ENCODE measurements at regions not wholly inside any gene's neighbourhood (a gene's known extent, or its start where the extent isn't known, plus 50 kb on each side); places are given as distances from the start of the nearest gene placed in this dataset.
A peak's percentile ranks its signal among the peaks of the same experiment; 100 is the strongest.

DNA sequence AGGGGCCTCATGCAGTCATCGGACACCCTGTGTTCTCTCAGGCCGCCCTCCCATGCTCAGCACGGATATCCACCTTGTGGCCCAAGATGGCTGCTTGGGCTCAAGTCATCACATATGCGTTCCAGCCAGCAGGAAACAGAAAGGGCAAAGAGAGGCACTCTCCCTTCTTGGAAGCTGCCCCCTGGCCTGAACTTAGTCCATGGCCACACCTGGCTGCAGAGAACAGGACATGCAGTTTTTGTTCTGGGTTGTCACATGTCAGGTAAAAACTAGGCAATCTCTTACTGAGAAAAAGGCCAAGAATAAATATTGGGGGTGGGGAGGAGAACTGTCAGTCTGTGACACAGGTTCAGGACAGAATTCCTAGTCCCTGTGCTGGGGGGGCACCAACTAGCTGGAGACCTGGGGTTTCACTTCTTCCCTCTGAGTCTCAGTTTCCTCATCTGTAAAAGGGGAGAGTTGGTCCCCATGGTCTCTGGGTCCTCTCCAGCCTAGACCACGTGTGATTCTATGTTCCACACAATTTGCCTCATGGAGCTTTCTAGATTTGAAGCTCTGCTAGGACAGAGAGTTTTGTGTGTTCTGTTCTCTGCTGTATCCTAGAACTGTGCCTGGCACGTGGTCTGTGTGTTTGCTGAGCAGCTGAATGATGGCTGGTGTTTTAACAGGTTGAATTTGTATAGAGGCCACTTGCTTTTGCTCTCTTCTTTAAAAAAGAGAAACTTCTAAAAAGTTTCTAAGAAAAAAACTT is 107.2 kb upstream of the ANO1 start:
- no peaks in the 10 kb centered on the region for H3K27me3 ChIP-seq (ENCODE audit: control insufficient read depth in 2 of 2, insufficient read depth in 2 of 2, low read length in 2 of 2)
- H3K27ac ChIP-seq (ENCODE audit: low read depth in 2 of 2, low read length in 2 of 2), result peak overlapping the region in 1 of 2 donors; percentile 74
- no peaks in the 10 kb centered on the region for H3K9me3 ChIP-seq (ENCODE audit: control insufficient read depth in 2 of 2, low read length in 2 of 2)
- no peaks in the 10 kb centered on the region for H3K36me3 ChIP-seq (ENCODE audit: control insufficient read depth in 2 of 2, insufficient read depth in 2 of 2, low read length in 2 of 2)
- H3K9ac ChIP-seq (ENCODE audit: low read depth in 1 of 2, low read length in 2 of 2), result no peak overlapping the region
- H3K4me1 ChIP-seq (ENCODE audit: control insufficient read depth in 2 of 2, insufficient read depth in 2 of 2, low read length in 2 of 2), result peaks cover 8 to 30% of the 10 kb centered on the region in 2 donors
- no peak overlapping the region for H3K4me3 ChIP-seq (ENCODE audit: low read length in 2 of 2)

DNA sequence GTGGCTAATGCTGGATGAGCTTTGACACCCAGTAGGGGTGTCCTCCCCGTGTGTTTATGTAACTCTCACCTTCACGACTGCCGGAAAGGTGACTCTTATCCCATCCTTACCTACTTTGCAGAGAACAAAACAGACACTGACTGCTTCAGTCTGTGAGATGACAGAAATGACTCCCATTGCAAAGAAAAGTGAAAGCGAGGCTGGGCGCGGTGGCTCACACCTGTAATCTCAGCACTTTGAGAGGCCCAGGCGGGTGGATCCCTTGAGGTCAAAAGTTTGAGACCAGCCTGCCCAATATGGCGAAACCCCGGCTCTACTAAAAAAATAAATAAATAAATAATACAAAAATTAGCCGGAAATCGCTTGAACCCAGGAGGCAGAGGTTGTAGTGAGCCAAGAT is 106.4 kb upstream of the ANO1 start:
- H3K9me3 ChIP-seq (ENCODE audit: control insufficient read depth in 2 of 2, low read length in 2 of 2), result no peaks in the 10 kb centered on the region
- no peaks in the 10 kb centered on the region for H3K27me3 ChIP-seq (ENCODE audit: control insufficient read depth in 2 of 2, insufficient read depth in 2 of 2, low read length in 2 of 2)
- peak overlapping the region; percentile 74 for H3K27ac ChIP-seq (ENCODE audit: low read depth in 2 of 2, low read length in 2 of 2)
- H3K9ac ChIP-seq (ENCODE audit: low read depth in 1 of 2, low read length in 2 of 2), result peak overlapping the region in 1 of 2 donors; percentile 27
- H3K4me1 ChIP-seq (ENCODE audit: control insufficient read depth in 2 of 2, insufficient read depth in 2 of 2, low read length in 2 of 2), result peaks cover 7 to 27% of the 10 kb centered on the region in 2 donors
- no peak overlapping the region for H3K4me3 ChIP-seq (ENCODE audit: low read length in 2 of 2)
- H3K36me3 ChIP-seq (ENCODE audit: control insufficient read depth in 2 of 2, insufficient read depth in 2 of 2, low read length in 2 of 2), result no peaks in the 10 kb centered on the region

DNA sequence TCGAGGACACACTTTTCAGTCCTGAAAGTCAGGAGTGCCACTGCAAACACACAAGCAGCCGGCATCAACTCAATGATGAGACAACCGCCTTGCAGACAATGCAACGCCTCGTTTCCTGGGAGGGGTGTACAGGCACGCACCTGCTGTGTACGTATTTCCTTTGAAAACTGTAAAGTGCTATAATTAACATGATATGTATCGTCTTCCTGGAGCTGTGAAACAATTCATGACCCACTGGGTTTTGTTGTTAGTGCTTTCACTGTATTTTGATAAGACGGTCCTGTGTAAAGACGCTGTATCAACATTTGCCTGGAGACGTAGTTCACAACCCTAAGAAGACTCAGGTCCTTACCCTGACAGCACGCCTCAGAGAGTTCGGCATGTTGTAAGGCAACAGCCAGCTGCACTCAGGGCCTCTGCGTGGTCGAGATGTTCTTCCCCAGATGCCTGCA is 105.7 kb upstream of the ANO1 start:
- Histone ChIP-seq H3K27ac (ENCODE audit: low read depth in 2 of 2, low read length in 2 of 2) (peak overlapping the region; percentile 74), H3K9ac (ENCODE audit: low read depth in 1 of 2, low read length in 2 of 2) (peak overlapping the region in 1 of 2 donors; percentile 46), H3K36me3 (ENCODE audit: control insufficient read depth in 2 of 2, insufficient read depth in 2 of 2, low read length in 2 of 2) (no peaks in the 10 kb centered on the region), H3K4me3 (ENCODE audit: low read length in 2 of 2) (peak overlapping the region in 1 of 2 donors; percentile 9), H3K4me1 (ENCODE audit: control insufficient read depth in 2 of 2, insufficient read depth in 2 of 2, low read length in 2 of 2) (peaks cover 7 to 27% of the 10 kb centered on the region in 2 donors), H3K9me3 (ENCODE audit: control insufficient read depth in 2 of 2, low read length in 2 of 2) (no peaks in the 10 kb centered on the region), H3K27me3 (ENCODE audit: control insufficient read depth in 2 of 2, insufficient read depth in 2 of 2, low read length in 2 of 2) (no peaks in the 10 kb centered on the region)

DNA sequence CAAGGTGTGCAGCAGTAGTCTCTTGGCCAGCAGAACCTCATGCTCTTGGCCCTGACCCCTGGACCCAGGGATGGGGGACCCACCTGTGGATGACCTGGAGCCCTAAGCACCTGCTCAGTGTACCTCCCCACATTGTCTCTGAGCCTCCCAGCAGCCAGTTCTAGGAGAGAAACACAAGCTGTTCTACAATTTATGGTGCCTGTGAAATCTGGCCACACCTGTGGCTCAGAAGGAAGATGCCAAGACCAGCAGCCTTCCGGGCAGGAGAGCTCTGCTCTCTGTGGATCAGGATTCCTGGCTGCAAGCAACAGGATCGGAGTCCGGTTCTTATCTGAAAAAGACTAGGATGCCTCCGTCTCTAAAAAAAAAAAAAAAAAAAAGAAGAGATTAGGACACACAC is 103.6 kb upstream of the ANO1 start:
- Histone ChIP-seq H3K36me3 (ENCODE audit: control insufficient read depth in 2 of 2, insufficient read depth in 2 of 2, low read length in 2 of 2) (no peaks in the 10 kb centered on the region), H3K27me3 (ENCODE audit: control insufficient read depth in 2 of 2, insufficient read depth in 2 of 2, low read length in 2 of 2) (no peaks in the 10 kb centered on the region), H3K9ac (ENCODE audit: low read depth in 1 of 2, low read length in 2 of 2) (no peak overlapping the region), H3K9me3 (ENCODE audit: control insufficient read depth in 2 of 2, low read length in 2 of 2) (no peaks in the 10 kb centered on the region), H3K27ac (ENCODE audit: low read depth in 2 of 2, low read length in 2 of 2) (peak overlapping the region in 1 of 2 donors; percentile 39), H3K4me3 (ENCODE audit: low read length in 2 of 2) (no peak overlapping the region), H3K4me1 (ENCODE audit: control insufficient read depth in 2 of 2, insufficient read depth in 2 of 2, low read length in 2 of 2) (peaks cover 7 to 23% of the 10 kb centered on the region in 2 donors)

DNA sequence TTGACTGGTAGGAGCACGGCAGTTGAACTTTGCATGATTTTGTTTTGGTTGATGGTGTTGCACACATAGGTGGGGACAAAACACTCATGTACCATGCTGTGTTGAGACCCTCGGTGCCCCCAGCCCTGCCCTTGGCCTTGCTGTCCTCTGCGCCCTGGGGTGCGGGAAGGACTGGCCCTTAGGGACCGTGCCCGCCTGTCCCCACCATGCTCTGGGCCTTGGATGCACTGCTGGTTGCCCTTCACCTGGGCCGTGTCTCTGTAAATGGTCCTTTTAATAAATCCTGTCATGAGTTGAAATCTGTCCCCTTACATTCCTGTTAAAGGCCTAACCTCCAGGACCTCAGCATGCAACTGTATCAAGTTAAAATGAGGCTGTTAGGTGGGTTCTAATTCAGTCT is 102.3 kb upstream of the ANO1 start:
- H3K27me3 ChIP-seq (ENCODE audit: control insufficient read depth in 2 of 2, insufficient read depth in 2 of 2, low read length in 2 of 2), result no peaks in the 10 kb centered on the region
- peaks cover 3 to 20% of the 10 kb centered on the region in 2 donors for H3K4me1 ChIP-seq (ENCODE audit: control insufficient read depth in 2 of 2, insufficient read depth in 2 of 2, low read length in 2 of 2)
- no peaks in the 10 kb centered on the region for H3K9me3 ChIP-seq (ENCODE audit: control insufficient read depth in 2 of 2, low read length in 2 of 2)
- no peak overlapping the region for H3K9ac ChIP-seq (ENCODE audit: low read depth in 1 of 2, low read length in 2 of 2)
- H3K4me3 ChIP-seq (ENCODE audit: low read length in 2 of 2), result no peak overlapping the region
- no peak overlapping the region for H3K27ac ChIP-seq (ENCODE audit: low read depth in 2 of 2, low read length in 2 of 2)
- H3K36me3 ChIP-seq (ENCODE audit: control insufficient read depth in 2 of 2, insufficient read depth in 2 of 2, low read length in 2 of 2), result no peaks in the 10 kb centered on the region

DNA sequence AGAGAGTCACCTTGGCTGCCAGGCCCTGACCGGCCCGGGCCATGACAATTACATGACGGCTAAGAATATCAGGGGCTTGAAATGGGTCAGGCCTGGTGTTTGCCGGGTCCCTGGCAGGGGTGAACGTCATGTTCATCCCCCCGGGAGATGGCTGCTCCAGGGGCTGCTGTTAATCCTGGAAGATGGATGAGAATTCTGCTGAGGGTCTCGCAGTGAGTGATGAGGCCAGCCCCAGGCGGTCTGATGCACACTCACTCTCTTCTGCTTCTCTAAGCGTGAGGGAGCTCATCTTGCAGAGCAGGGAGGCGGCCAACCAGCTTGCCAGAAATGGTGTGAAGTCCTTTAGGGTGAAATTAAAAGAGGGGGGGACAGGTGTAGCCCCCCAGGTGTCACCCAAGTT is 101.3 kb upstream of the ANO1 start:
- Histone ChIP-seq H3K27me3 (ENCODE audit: control insufficient read depth in 2 of 2, insufficient read depth in 2 of 2, low read length in 2 of 2) (no peaks in the 10 kb centered on the region), H3K9me3 (ENCODE audit: control insufficient read depth in 2 of 2, low read length in 2 of 2) (no peaks in the 10 kb centered on the region), H3K4me1 (ENCODE audit: control insufficient read depth in 2 of 2, insufficient read depth in 2 of 2, low read length in 2 of 2) (peaks cover 3 to 17% of the 10 kb centered on the region in 2 donors), H3K36me3 (ENCODE audit: control insufficient read depth in 2 of 2, insufficient read depth in 2 of 2, low read length in 2 of 2) (no peaks in the 10 kb centered on the region), H3K27ac (ENCODE audit: low read depth in 2 of 2, low read length in 2 of 2) (no peak overlapping the region), H3K4me3 (ENCODE audit: low read length in 2 of 2) (no peak overlapping the region), H3K9ac (ENCODE audit: low read depth in 1 of 2, low read length in 2 of 2) (no peak overlapping the region)

DNA sequence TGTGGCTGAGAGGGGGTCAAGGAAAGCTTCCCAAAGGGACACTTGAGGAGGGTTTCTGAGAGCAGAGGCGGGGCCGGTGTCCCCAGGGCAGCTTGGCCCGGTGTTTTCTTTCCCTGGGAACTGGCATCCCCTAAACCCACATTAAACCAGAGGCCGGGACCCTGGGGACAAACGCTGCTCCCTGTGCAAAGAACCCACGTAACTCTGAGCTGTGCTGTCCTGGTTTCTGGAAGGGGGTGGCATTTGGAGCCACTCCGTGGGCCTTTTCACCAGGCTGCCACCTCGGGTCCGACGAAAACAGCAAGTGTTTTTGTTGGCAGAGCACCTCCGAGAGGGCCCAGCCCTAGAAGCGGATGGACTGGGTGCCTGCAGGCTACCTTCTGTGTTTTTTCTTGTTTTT is 100.2 kb upstream of the ANO1 start:
- H3K27me3 ChIP-seq (ENCODE audit: control insufficient read depth in 2 of 2, insufficient read depth in 2 of 2, low read length in 2 of 2), result peaks cover 0 to 4% of the 10 kb centered on the region in 2 donors
- H3K4me1 ChIP-seq (ENCODE audit: control insufficient read depth in 2 of 2, insufficient read depth in 2 of 2, low read length in 2 of 2), result peaks cover 3 to 10% of the 10 kb centered on the region in 2 donors
- H3K36me3 ChIP-seq (ENCODE audit: control insufficient read depth in 2 of 2, insufficient read depth in 2 of 2, low read length in 2 of 2), result no peaks in the 10 kb centered on the region
- no peak overlapping the region for H3K9ac ChIP-seq (ENCODE audit: low read depth in 1 of 2, low read length in 2 of 2)
- no peak overlapping the region for H3K4me3 ChIP-seq (ENCODE audit: low read length in 2 of 2)
- no peak overlapping the region for H3K27ac ChIP-seq (ENCODE audit: low read depth in 2 of 2, low read length in 2 of 2)
- no peaks in the 10 kb centered on the region for H3K9me3 ChIP-seq (ENCODE audit: control insufficient read depth in 2 of 2, low read length in 2 of 2)

DNA sequence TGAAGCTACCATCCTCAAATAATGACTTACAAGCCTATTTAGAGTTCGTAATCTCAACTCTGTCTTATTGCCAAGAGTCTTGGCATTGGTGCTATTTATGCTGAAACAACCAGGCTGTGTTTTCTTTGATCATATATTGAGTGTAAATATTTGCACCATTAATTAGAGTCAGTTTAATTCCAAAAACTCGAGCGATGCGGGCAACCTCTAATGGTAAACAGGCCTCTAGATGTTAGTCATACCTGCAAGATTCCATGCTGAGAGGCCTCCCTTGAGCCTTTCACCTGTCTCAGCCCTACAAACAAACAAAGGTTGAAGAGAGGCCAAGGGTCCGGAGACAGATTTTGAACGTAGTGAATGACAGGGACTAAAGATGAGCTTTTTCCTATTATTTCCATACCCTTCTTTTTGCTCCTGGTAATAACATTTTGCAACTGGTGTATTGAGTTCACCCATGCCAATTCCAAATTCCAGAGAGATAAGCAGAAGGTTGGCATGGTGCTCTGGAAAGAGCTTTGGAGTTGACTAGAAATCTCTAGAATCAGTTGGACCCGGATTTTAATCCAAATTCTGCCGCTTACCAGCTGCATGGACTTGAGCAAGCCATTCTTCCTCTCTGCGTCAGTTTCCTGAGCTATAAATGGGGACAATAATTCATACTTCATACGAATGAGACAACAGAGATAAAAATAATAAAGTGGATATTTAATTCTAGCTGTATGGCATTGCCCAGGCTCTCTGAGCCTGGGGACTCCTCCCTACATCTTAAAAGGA is 99.1 kb upstream of the ANO1 start:
- Histone ChIP-seq H3K27me3 (ENCODE audit: control insufficient read depth in 2 of 2, insufficient read depth in 2 of 2, low read length in 2 of 2) (peaks cover 4 to 5% of the 10 kb centered on the region in 2 donors), H3K36me3 (ENCODE audit: control insufficient read depth in 2 of 2, insufficient read depth in 2 of 2, low read length in 2 of 2) (no peaks in the 10 kb centered on the region), H3K27ac (ENCODE audit: low read depth in 2 of 2, low read length in 2 of 2) (no peak overlapping the region), H3K4me3 (ENCODE audit: low read length in 2 of 2) (no peak overlapping the region), H3K9me3 (ENCODE audit: control insufficient read depth in 2 of 2, low read length in 2 of 2) (no peaks in the 10 kb centered on the region), H3K4me1 (ENCODE audit: control insufficient read depth in 2 of 2, insufficient read depth in 2 of 2, low read length in 2 of 2) (peaks cover 3 to 7% of the 10 kb centered on the region in 2 donors), H3K9ac (ENCODE audit: low read depth in 1 of 2, low read length in 2 of 2) (no peak overlapping the region)

DNA sequence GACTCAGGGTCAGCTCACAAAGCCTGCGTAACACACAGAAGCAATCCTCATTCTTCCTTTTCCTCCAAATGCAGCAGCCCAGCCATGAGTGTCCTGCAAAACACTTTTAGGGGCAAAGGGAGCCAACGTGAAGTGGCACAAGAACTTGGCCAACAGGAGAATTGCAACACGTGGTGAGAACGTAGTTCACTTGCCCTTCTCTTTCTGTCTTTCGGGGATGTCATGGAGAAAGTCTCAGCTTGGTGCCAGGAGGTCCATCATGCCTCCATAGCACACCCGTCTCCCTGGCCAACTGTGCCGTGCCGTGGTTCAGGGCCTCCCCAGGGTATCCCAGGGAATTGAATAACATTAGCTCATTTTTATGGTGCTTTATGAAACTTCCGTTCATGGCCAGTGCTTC is 98.5 kb upstream of the ANO1 start:
- Histone ChIP-seq H3K4me3 (ENCODE audit: low read length in 2 of 2) (no peak overlapping the region), H3K4me1 (ENCODE audit: control insufficient read depth in 2 of 2, insufficient read depth in 2 of 2, low read length in 2 of 2) (peaks cover 0 to 5% of the 10 kb centered on the region in 2 donors), H3K9me3 (ENCODE audit: control insufficient read depth in 2 of 2, low read length in 2 of 2) (no peaks in the 10 kb centered on the region), H3K27ac (ENCODE audit: low read depth in 2 of 2, low read length in 2 of 2) (no peak overlapping the region), H3K36me3 (ENCODE audit: control insufficient read depth in 2 of 2, insufficient read depth in 2 of 2, low read length in 2 of 2) (no peaks in the 10 kb centered on the region), H3K27me3 (ENCODE audit: control insufficient read depth in 2 of 2, insufficient read depth in 2 of 2, low read length in 2 of 2) (peaks cover 4 to 7% of the 10 kb centered on the region in 2 donors), H3K9ac (ENCODE audit: low read depth in 1 of 2, low read length in 2 of 2) (no peak overlapping the region)

DNA sequence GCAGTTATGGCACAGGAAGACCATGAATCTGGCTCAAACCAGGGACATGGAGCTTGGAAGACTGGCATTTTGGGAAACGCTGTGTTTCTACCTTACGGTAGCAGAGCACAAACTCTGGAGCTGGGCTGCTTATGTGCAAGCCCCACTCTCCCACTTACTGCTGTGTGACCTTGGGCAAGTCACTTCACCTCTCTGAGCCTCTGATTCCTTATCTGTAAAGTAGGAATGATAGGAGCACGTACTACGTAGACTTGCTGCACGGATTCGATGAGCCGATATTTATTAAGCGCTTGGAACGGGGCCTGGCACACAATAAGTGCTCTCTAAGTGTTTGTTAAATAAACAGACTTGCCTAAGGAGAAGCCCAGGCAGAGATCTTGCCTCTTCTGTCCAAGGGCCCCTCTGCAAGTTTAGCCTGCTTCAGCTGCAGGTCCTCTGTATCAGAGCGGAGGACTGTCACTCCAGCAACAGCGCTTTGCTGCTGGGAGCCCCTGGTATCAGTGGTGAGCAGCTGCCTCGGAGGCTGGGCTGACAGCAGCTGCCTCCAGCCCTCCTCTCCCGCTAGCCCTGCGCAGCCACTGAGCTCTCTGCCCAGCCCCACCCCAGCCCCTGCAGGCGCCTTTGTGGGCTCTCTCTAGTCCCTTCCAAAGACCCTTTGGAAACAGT is 96.9 kb upstream of the ANO1 start:
- Histone ChIP-seq H3K9ac (ENCODE audit: low read depth in 1 of 2, low read length in 2 of 2) (no peak overlapping the region), H3K4me1 (ENCODE audit: control insufficient read depth in 2 of 2, insufficient read depth in 2 of 2, low read length in 2 of 2) (peaks cover 8 to 10% of the 10 kb centered on the region in 2 donors), H3K9me3 (ENCODE audit: control insufficient read depth in 2 of 2, low read length in 2 of 2) (no peaks in the 10 kb centered on the region), H3K4me3 (ENCODE audit: low read length in 2 of 2) (no peak overlapping the region), H3K27me3 (ENCODE audit: control insufficient read depth in 2 of 2, insufficient read depth in 2 of 2, low read length in 2 of 2) (peaks cover 8% of the 10 kb centered on the region in 2 donors), H3K27ac (ENCODE audit: low read depth in 2 of 2, low read length in 2 of 2) (no peak overlapping the region), H3K36me3 (ENCODE audit: control insufficient read depth in 2 of 2, insufficient read depth in 2 of 2, low read length in 2 of 2) (no peaks in the 10 kb centered on the region)
